Pancreas (tissue), 10 donors: ENCODE measurements at regions not wholly inside any gene's neighbourhood (a gene's known extent, or its start where the extent isn't known, plus 50 kb on each side); places are given as distances from the start of the nearest gene placed in this dataset.
A peak's percentile ranks its signal among the peaks of the same experiment; 100 is the strongest.

ENCODE experiments used
- ATAC-seq, 4 donors: fragments of 200-7000 bp; cut with Tn5 transposase; one replicate each; pipeline versions ENCODE4 v1.8.0 to v1.9.1; 2020; ENCODE audit warnings: mild to moderate bottlenecking in 4 of 4, moderate library complexity in 4 of 4
- DNase-seq, 6 donors: peaks; one replicate each; pipeline ENCODE4 v3.0.0-alpha.2; 2020
- FAIRE-seq: peaks from 2 replicates; lab custom pipeline; 2012; peaks lifted over from hg19 to GRCh38; lab: Jason Lieb, UNC
- H3K27ac ChIP-seq, 4 donors: fragments of 200-600 bp; sonication (generic); 1 replicate in 3 of 4; 2 replicates in 1 of 4; pipeline versions ENCODE4 v1.5.0 to v1.8.0; 2020
- H3K27me3 ChIP-seq, 4 donors: fragments of 200-600 bp; one replicate each; pipeline ENCODE4 v1.8.0; 2021
- H3K36me3 ChIP-seq, 3 donors: fragments of 200-600 bp; sonication (generic) in 1 of 3; one replicate each; pipeline versions ENCODE4 v1.5.0 to v1.8.0; 2020 to 2021
- H3K4me1 ChIP-seq, 3 donors: fragments of 200-600 bp; one replicate each; pipeline ENCODE4 v1.8.0; 2021
- H3K4me3 ChIP-seq, 4 donors: fragments of 200-600 bp; sonication (generic) in 2 of 4; one replicate each; pipeline versions ENCODE4 v1.5.0 to v1.8.0; 2020 to 2021
- H3K9me3 ChIP-seq, 4 donors: fragments of 200-600 bp; one replicate each; pipeline ENCODE4 v1.8.0; 2021
- CTCF ChIP-seq, 4 donors: fragments of 200-600 bp; sonication (generic) in 3 of 4; IDR thresholded peaks; one replicate each; pipeline versions ENCODE4 v1.5.0 to v1.8.0; 2021; ENCODE audit warnings: antibody characterized with exemption in 4 of 4
- WGBS, 2 donors: extraction: QIAGEN DNeasy Blood & Tissue Kit; methylation state at CpG; one replicate each; pipeline ENCODE4 v1.1.7; 2013; 5-methylcytosine and 5-hydroxymethylcytosine counted together
- intact Hi-C, 3 donors: fragments of 100-400 bp; cut with DNase I; formaldehyde crosslinking; loops; one replicate each; pipeline versions ENCODE4 v1.11.1 to v1.14.2; 2022
- donor health status: healthy with polysubstance abuse.
- donor health status: DM: no; HTN: no; CAD: no; lungs with moderate emphysema.
- donor health status: DM: no; HTN: no; CAD: no.
- donor health status: control.
- donor health status: control.
- donor health status: Bipolar disorder and iron deficiency.
- donor health status: DM: yes; HTN: yes; CAD: no.
- donor health status: DM: no; HTN: no; CAD: no.
- donor health status: DM: no; HTN: no; CAD: no.
- donor health status: DM: yes; HTN: yes; CAD: no.

GRCh38 chr6:88378639-88379038 lies 212.5 kb upstream of the CNR1 start:
- no peak overlapping the region for H3K27ac ChIP-seq
- intact Hi-C loops, result no loop called here
- no peak for ATAC-seq
- 67 to 82% methylated on average over 4 of the region's 4 CpGs for WGBS, 2 donors
- no peaks in the 10 kb centered on the region for H3K36me3 ChIP-seq
- no peaks in the 10 kb centered on the region for H3K9me3 ChIP-seq
- no peak for DNase-seq
- no peak overlapping the region for H3K4me3 ChIP-seq
- no peak for FAIRE-seq
- H3K27me3 ChIP-seq, result no peaks in the 10 kb centered on the region
- H3K4me1 ChIP-seq, result no peaks in the 10 kb centered on the region
- no peak for TF ChIP-seq CTCF (IDR thresholded peaks at IDR 0.05)

GRCh38 chr6:88377976-88378568 lies 211.9 kb upstream of the CNR1 start:
- TF ChIP-seq CTCF (IDR thresholded peaks at IDR 0.05), result no peak
- Histone ChIP-seq H3K27me3 (no peaks in the 10 kb centered on the region), H3K9me3 (no peaks in the 10 kb centered on the region), H3K4me3 (no peak overlapping the region), H3K4me1 (no peaks in the 10 kb centered on the region), H3K27ac (no peak overlapping the region), H3K36me3 (no peaks in the 10 kb centered on the region)
- no peak for ATAC-seq
- intact Hi-C loops, result no loop called here
- no peak for DNase-seq
- no peak for FAIRE-seq
- WGBS, 2 donors, result 63 to 71% methylated on average over 8 of the region's 8 CpGs

GRCh38 chr6:88376768-88377387 lies 210.7 kb upstream of the CNR1 start:
- ATAC-seq (no peak), FAIRE-seq (no peak), DNase-seq (no peak)
- WGBS, 2 donors, result 27 to 38% methylated on average over 2 of the region's 2 CpGs
- Histone ChIP-seq H3K27ac (no peak overlapping the region), H3K27me3 (no peaks in the 10 kb centered on the region), H3K9me3 (no peaks in the 10 kb centered on the region), H3K36me3 (no peaks in the 10 kb centered on the region), H3K4me3 (no peak overlapping the region), H3K4me1 (no peaks in the 10 kb centered on the region)
- intact Hi-C loops, result no loop called here
- TF ChIP-seq CTCF (IDR thresholded peaks at IDR 0.05), result no peak

- DNase-seq (no peak), ATAC-seq (no peak), FAIRE-seq (no peak)
- TF ChIP-seq CTCF (IDR thresholded peaks at IDR 0.05), result no peak
- H3K36me3 ChIP-seq, result no peaks in the 10 kb centered on the region
- H3K4me1 ChIP-seq, result no peaks in the 10 kb centered on the region
- intact Hi-C loops, result no loop called here
- no peak overlapping the region for H3K27ac ChIP-seq
- 32 to 52% methylated on average over 2 of the region's 2 CpGs for WGBS, 2 donors
- no peaks in the 10 kb centered on the region for H3K9me3 ChIP-seq
- H3K27me3 ChIP-seq, result no peaks in the 10 kb centered on the region
- no peak overlapping the region for H3K4me3 ChIP-seq
Measured at GRCh38 chr6:88376197-88376596, 210.1 kb upstream of the CNR1 start.

- Histone ChIP-seq H3K4me1 (no peaks in the 10 kb centered on the region), H3K36me3 (no peaks in the 10 kb centered on the region), H3K9me3 (no peaks in the 10 kb centered on the region), H3K27me3 (no peaks in the 10 kb centered on the region), H3K27ac (no peak overlapping the region), H3K4me3 (no peak overlapping the region)
- peak in 1 of 6 donors; percentile 17 for DNase-seq
- no peak for FAIRE-seq
- no peak for TF ChIP-seq CTCF (IDR thresholded peaks at IDR 0.05)
- intact Hi-C loops, result no loop called here
- ATAC-seq, result no peak
- WGBS, 2 donors, result 14 to 37% methylated on average over 1 of the region's 1 CpG
Measured at GRCh38 chr6:88374553-88374952, 208.4 kb upstream of the CNR1 start.
